NCI-H1930 (cell line): ENCODE measurements at regions not wholly inside any gene's neighbourhood (a gene's known extent, or its start where the extent isn't known, plus 50 kb on each side); places are given as distances from the start of the nearest gene placed in this dataset.

Source experiments
- DNase-seq, 2 experiments: peaks; one replicate each; lab custom pipeline; 2025; lab: John Stamatoyannopoulos, UW

DNA sequence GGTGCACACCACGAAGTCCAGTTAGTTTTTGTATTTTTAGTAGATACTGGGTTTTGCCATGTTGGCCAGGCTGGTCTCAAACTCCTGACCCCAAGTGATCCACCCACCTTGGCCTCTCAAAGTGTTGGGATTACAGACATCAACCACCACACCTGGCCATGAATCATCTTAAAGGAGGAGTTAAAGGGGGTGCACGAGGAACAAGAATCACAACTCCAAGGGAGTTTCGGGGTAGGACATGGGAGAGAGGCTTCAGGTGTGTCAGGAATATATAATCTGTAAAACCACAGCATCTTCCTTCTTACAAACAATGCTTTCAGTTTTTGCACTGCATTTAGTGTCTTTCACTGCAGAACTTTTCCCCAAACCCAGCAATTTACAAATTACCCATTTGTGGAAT lies 137.4 kb upstream of the SGK1 start:
- no peak for DNase-seq

DNA sequence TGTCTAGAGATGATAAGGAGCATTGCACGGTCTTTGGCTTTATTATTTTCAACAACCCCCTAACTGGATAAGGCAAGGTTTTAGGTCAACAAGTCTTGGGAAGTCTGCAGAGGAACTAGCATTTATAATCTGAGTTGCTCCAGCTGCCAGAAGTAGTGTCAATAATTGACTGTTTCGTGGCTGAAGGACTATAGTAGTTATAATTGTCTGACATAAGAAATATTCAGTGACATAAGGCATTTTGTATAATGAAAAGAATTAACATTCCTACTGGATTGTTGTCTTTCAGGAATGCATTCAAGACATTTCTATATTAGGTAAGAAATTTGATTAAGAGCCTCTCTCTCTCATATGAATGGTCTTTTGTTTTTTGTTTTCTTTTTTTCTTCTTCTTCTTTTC lies 136.9 kb upstream of the SGK1 start:
- no peak for DNase-seq

DNA sequence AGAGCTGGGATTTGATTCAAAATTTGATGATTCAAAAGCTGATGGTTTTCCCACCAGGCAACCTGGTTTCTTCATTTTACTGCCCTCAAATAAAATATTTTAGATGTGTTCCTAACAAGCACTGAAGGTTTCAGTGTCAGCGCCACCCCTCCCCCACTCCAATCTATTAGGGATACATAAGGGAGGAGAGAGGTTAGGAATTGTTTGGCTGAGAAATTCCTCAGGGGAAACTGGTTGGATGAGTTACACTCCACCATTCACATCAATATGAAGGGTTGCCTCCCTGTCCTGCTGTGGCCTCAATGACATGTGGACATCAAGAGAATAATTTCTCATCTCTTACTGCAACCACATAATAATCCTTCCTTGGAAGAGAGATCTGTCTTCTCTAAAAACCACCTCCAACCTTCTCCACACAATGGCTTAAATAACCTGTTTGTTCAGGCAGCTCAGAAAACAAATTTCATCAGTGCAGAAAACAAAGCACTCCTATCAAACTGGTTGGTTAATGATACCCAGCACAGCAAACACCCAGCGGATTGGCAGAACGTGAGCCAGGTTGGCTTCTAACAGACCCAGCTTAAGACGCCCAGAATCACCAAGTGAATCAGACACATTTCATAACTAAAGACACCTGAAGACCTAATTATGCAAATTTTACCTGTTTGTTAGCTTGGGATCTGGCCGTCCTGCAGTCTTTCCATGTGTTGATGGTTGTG lies 136.0 kb upstream of the SGK1 start:
- no peak for DNase-seq

- DNase-seq, result no peak
Measured at GRCh38 chr6:134452906-134453305, 135.0 kb upstream of the SGK1 start.

DNA sequence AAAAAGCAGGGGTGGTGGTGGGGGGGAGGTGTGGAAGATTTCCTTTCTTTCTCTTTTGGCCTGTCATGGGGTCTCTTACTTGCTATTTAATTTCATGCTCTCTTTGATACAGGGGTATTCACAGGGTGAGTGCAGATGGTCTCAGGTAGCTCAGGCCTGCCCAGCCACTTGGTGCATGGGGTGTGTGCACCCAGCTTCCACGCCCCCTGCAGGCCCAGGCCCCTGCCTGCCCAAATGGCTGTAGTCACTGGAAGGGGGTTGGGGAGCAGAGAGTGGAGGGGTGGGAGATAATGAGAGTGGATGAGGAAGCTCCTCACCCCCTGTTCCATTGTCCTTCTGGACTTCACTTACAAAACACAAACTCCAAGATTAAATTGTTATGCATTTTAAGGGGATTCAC lies 133.6 kb upstream of the SGK1 start:
- DNase-seq, result no peak

DNA sequence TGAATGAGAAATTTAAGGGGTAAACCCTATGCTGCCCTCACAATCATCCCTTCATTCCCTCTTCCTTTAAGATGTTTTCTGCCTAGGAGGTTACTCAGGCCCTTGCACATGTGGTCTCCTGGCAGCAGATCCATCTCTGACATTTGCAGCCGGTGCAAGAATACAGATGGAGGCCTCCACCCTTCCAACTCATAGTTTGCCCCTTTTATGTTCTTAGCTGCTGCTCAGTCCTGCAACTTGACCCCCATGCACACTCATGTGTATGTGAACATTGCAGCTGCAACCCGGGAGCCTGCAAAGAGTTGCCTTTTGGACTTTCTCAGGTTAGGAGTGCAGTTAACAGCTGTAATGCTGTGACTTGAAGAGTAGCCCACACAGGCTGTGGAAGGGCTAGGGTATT lies 131.9 kb upstream of the SGK1 start:
- no peak for DNase-seq

DNA sequence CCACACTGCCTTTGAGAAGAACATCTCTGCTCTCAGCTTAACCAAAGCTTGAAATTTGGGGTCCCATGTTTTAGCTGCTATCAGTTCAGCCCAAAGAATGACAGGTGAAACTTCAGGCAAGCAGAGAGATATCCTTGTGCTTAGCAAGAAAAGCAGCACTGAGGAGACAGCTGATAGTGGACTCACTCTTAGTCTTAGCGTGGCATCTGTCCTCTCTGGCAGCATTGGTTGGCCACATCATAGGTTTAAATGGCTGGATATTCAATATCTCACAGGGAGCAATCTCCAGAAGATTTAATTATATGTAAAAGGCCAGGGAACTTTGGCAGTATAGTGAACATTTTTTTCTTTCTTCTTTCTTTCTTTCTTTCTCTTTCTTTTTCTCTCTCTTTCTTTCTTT lies 131.1 kb upstream of the SGK1 start:
- no peak for DNase-seq

- no peak for DNase-seq
Measured at GRCh38 chr6:134447883-134448387, 130.0 kb upstream of the SGK1 start.

DNA sequence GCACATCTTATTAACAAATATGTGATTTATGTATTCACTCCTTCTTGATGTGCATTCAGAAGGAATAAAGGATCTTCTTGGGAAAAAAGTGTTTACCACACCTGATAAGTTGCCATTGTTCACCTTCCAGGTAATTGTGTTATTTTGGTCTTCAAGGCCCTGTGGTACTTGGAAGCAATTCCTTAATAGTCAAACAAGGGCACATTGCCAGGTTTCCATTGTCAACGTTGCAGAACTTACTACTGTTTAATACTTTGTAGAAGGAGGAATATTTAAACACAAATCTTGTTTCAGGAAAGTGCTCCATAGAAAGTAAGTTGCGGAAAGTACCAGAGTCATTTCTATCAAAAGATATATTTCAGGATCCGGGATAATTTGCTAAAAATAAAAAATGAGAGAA lies 129.5 kb upstream of the SGK1 start:
- no peak for DNase-seq

DNA sequence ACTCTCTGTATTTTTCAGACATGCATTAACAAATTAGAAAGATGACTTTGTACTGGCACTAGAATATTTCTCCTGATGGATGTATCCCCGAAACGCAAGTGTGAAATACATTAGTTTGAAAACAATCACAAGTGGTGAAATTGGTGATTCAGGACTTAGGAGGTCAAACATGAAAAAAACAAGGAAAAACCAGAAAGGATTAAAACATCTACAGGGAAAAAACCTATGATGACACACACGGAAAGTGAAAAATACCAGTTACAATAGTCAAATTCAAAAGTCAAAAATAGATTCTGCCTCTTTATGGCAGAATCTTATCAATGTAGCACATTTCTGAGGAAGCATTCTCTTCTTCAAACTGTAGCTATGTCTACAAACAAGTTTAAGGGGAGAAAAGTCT lies 129.0 kb upstream of the SGK1 start:
- DNase-seq, result no peak

DNA sequence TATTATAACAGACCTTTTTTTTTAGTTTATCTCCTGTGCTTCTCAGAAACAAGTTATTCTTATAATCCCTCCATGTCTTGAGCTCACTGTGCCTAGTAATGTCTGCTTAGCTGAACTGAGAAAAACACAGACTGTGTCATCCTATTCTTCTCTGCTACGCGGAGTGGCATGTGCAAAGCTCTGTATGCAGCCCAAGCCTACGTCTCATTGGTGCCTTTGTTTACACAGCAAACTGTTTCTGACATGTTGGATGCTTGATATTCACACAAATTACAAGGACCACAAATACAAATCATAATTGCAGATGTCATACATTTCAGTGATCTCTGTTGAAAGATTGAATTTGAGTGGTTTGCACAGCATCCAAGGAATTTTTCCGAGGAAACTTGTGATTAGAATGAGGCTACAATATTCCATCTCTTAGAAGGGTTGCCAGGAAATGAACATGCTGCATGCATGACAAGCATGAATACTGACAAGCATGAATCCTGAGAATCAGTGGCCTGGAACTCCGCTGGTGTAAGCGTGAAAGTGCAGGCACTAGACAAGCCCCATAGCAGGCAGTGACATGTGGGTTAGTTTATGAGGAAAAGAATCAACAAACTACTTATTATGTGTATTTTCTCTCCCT lies 128.4 kb upstream of the SGK1 start:
- no peak for DNase-seq

GRCh38 chr6:134443009-134443408 lies 125.1 kb upstream of the SGK1 start:
- DNase-seq, result no peak

- DNase-seq, result no peak
Measured at GRCh38 chr6:134442073-134442472, 124.2 kb upstream of the SGK1 start.

- no peak for DNase-seq
Measured at GRCh38 chr6:134438837-134439236, 120.9 kb upstream of the SGK1 start.

GRCh38 chr6:134437376-134437775 lies 119.5 kb upstream of the SGK1 start:
- no peak for DNase-seq

DNA sequence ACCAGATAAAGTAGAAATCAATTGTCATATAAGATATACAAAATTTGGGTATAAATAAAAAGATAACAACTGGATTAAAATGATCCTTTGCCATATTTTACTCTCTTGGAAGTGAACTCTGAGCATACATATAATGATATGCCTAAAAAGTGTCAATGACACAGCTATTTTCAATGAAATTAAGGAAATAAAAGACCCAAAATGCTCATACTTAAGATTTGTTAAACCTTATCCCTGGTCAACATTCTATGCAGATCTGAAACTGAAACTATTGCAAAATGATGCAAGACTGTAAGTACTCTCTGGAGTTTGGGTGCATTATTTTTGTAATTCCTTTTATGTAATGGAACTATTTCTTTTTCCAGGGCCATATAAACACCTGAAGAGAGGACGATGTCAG lies 119.0 kb upstream of the SGK1 start:
- DNase-seq, result no peak

DNA sequence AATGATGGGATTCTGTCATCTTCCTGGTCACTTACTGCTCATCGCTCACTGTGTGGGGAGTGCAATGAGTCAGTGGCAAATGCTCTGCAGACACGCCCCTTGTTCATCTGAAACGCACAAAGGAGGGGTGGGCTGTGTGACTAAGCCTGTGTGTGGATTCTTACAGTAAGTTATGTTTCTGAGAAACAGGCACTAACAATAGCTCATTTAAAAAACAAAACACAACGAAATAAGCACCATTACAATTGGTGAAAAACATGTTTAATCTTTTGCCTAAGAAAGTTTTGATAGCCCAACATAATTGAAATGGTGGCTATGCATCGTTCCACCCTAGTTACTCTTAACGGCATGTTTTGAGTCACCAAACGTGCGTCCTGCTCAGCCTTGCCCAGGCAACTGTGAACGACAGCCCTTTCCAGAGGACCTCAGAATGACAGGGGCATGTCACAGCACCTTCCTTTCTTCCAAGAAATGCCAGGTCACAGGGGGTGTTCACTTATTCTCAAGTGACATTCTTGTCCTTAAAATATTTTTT lies 118.4 kb upstream of the SGK1 start:
- DNase-seq, result no peak

DNA sequence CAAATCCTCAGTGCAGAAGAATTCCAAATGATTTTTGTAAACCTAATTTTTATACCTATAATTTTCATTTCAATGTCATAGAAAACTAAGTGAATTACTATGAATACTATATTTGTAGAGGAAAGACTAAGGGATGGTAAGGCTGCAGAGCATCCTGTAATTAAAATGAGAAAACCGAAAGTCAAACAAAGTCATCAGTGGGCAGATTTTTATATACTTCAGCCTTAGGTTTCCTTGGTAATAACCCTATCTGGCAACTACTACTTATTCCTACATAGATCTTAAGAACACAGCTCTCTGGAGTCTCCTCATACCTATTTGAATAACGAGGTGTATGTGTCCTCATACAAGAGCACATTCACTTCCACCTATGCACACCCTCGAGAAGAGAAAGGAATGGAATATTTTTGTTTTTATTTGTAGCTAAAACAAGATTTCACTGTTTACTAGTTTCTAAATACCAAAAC lies 117.9 kb upstream of the SGK1 start:
- no peak for DNase-seq

- no peak for DNase-seq
Measured at GRCh38 chr6:134434019-134434942, 116.4 kb upstream of the SGK1 start.

DNA sequence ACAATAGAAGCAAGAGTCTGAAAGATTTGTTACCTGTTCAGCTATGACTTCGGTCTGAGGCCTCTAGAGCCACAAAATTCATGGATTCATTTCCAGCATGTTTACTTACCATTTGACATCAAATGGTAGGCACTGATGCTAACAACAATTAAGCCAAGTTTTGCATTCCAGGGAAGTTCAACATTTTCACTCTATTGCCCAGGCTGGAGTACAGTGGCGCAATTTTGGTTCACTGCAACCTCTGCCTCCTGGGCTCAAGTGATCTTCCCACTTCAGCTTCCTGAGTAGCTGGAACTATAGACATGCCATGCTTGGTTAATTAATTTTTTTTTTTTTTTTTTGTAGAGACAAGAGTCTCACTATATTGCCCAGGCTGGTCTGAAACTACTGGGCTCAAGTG lies 114.1 kb upstream of the SGK1 start:
- DNase-seq, result no peak

- DNase-seq, result no peak
Measured at GRCh38 chr6:134431421-134431859, 113.5 kb upstream of the SGK1 start.

DNA sequence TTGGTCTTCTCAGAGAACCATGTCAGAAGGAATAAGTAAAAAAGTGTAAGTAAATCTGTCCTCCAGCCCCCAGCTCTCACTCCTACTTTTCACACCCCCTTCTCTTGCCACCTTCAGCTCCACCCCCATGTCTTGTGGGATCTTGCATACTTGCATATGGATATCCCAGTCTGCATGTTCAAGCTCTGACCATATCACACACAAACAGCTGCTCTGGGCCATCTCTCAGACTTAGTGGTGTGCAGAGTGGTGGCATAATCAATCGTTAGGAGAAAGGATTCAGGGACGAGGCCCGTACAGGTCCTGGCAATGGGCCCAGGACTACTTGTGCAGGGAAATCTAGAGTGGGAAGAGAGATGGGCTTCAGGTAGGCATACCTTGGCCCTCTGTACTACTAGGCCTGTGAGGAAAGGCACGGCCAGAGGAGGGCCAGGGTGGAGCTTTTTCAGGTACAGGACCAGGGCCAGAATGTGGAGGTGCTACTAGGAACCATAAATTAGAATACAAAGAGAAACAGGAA lies 112.0 kb upstream of the SGK1 start:
- DNase-seq, result no peak
